ENCODE measurements at regions not wholly inside any gene's neighbourhood (a gene's known extent, or its start where the extent isn't known, plus 50 kb on each side); places are given as distances from the start of the nearest gene placed in this dataset.

- no peak for TF ChIP-seq CTCF (IDR thresholded peaks at IDR 0.05)
- ATAC-seq (ENCODE audit: low FRiP score) (no peak), DNase-seq (ENCODE audit: low spot score) (no peak)
These were observed 197.5 kb downstream of the BARX2 start for GRCh38 chr11:129573161-129573560.

GRCh38 chr11:129574431-129574830 is 198.8 kb downstream of the BARX2 start:
- no peak for ATAC-seq (ENCODE audit: low FRiP score)
- no peak for TF ChIP-seq CTCF (IDR thresholded peaks at IDR 0.05)
- no peak for DNase-seq (ENCODE audit: low spot score)

GRCh38 chr11:129576652-129577051 is 201.0 kb downstream of the BARX2 start:
- TF ChIP-seq CTCF (IDR thresholded peaks at IDR 0.05), result no peak
- ATAC-seq (ENCODE audit: low FRiP score) (no peak), DNase-seq (ENCODE audit: low spot score) (no peak)

- TF ChIP-seq CTCF (IDR thresholded peaks at IDR 0.05), result no peak
- ATAC-seq (ENCODE audit: low FRiP score), result no peak
- DNase-seq (ENCODE audit: low spot score), result no peak
These were observed 202.4 kb downstream of the BARX2 start for GRCh38 chr11:129578006-129578405.

- no peak for TF ChIP-seq CTCF (IDR thresholded peaks at IDR 0.05)
- ATAC-seq (ENCODE audit: low FRiP score) (no peak), DNase-seq (ENCODE audit: low spot score) (no peak)
These were observed 204.6 kb downstream of the BARX2 start for GRCh38 chr11:129580278-129580677.

GRCh38 chr11:129584316-129584715 is 208.7 kb downstream of the BARX2 start:
- ATAC-seq (ENCODE audit: low FRiP score) (no peak), DNase-seq (ENCODE audit: low spot score) (no peak)
- TF ChIP-seq CTCF (IDR thresholded peaks at IDR 0.05), result no peak

GRCh38 chr11:129589190-129589860 is 213.7 kb downstream of the BARX2 start:
- no peak for ATAC-seq (ENCODE audit: low FRiP score)
- DNase-seq (ENCODE audit: low spot score), result no peak
- TF ChIP-seq CTCF (IDR thresholded peaks at IDR 0.05), result no peak

All from omental fat pad (tissue), 3 donors.